ENCODE measurements at regions not wholly inside any gene's neighbourhood (a gene's known extent, or its start where the extent isn't known, plus 50 kb on each side); places are given as distances from the start of the nearest gene placed in this dataset.

GRCh38 chr5:126000507-126000906 lies 422.7 kb upstream of the GRAMD2B start:
- intact Hi-C loops (cut with micrococcal nuclease; ENCODE audit: unreplicated experiment), result no loop called here
- no peaks in the 10 kb centered on the region for H3K36me3 ChIP-seq (ENCODE audit: control insufficient read depth, insufficient read depth, low read length)
- Mint-ChIP-seq H3K4me3 (ENCODE audit: unreplicated experiment) (no peak overlapping the region), H3K9me3 (ENCODE audit: unreplicated experiment) (no peaks in the 10 kb centered on the region), H3K36me3 (ENCODE audit: insufficient read depth, unreplicated experiment) (no peaks in the 10 kb centered on the region), H3K27ac (ENCODE audit: unreplicated experiment) (no peak overlapping the region), H3K4me1 (ENCODE audit: low read depth, unreplicated experiment) (no peaks in the 10 kb centered on the region), H3K27me3 (ENCODE audit: insufficient read depth, unreplicated experiment) (no peaks in the 10 kb centered on the region)
- TF ChIP-seq CTCF (IDR thresholded peaks at IDR 0.05; ENCODE audit: insufficient read depth in 1 of 2, low read depth in 1 of 2, low read length in 1 of 2, severe bottlenecking in 1 of 2, unreplicated experiment in 1 of 2), result no peak
- H3K27me3 ChIP-seq (replicated peaks; ENCODE audit: control insufficient read depth, insufficient read depth, low read length), result no peaks in the 10 kb centered on the region
- no peaks in the 10 kb centered on the region for H3K4me1 ChIP-seq
- ChIA-PET POLR2A (no interaction called here), CTCF (no interaction called here)
- no peaks in the 10 kb centered on the region for H3K9me3 ChIP-seq
- no peak for DNase-seq
- H3K4me3 ChIP-seq (ENCODE audit: low read depth, low read length), result no peak overlapping the region
- no TSS peak for BruUV-seq (replicated peaks)

- intact Hi-C loops (cut with micrococcal nuclease; ENCODE audit: unreplicated experiment), result no loop called here
- Mint-ChIP-seq H3K4me3 (ENCODE audit: unreplicated experiment) (no peak overlapping the region), H3K27me3 (ENCODE audit: insufficient read depth, unreplicated experiment) (no peaks in the 10 kb centered on the region), H3K27ac (ENCODE audit: unreplicated experiment) (no peak overlapping the region), H3K36me3 (ENCODE audit: insufficient read depth, unreplicated experiment) (no peaks in the 10 kb centered on the region), H3K9me3 (ENCODE audit: unreplicated experiment) (no peaks in the 10 kb centered on the region), H3K4me1 (ENCODE audit: low read depth, unreplicated experiment) (no peaks in the 10 kb centered on the region)
- ChIA-PET POLR2A (no interaction called here), CTCF (no interaction called here)
- no TSS peak for BruUV-seq (replicated peaks)
- Histone ChIP-seq H3K9me3 (no peaks in the 10 kb centered on the region), H3K36me3 (ENCODE audit: control insufficient read depth, insufficient read depth, low read length) (no peaks in the 10 kb centered on the region), H3K27me3 (replicated peaks; ENCODE audit: control insufficient read depth, insufficient read depth, low read length) (no peaks in the 10 kb centered on the region), H3K4me1 (no peaks in the 10 kb centered on the region), H3K4me3 (ENCODE audit: low read depth, low read length) (no peak overlapping the region)
- TF ChIP-seq CTCF (IDR thresholded peaks at IDR 0.05; ENCODE audit: insufficient read depth in 1 of 2, low read depth in 1 of 2, low read length in 1 of 2, severe bottlenecking in 1 of 2, unreplicated experiment in 1 of 2), result no peak
- no peak for DNase-seq
These were observed 420.8 kb upstream of the GRAMD2B start for GRCh38 chr5:126002222-126002897.

- H3K36me3 Mint-ChIP-seq (ENCODE audit: insufficient read depth, unreplicated experiment), result no peaks in the 10 kb centered on the region
- H3K36me3 ChIP-seq (ENCODE audit: control insufficient read depth, insufficient read depth, low read length), result no peaks in the 10 kb centered on the region
- no peak overlapping the region for H3K4me3 ChIP-seq (ENCODE audit: low read depth, low read length)
- H3K27me3 ChIP-seq (replicated peaks; ENCODE audit: control insufficient read depth, insufficient read depth, low read length), result no peaks in the 10 kb centered on the region
- no peak for TF ChIP-seq CTCF (IDR thresholded peaks at IDR 0.05; ENCODE audit: insufficient read depth in 1 of 2, low read depth in 1 of 2, low read length in 1 of 2, severe bottlenecking in 1 of 2, unreplicated experiment in 1 of 2)
- no peaks in the 10 kb centered on the region for H3K9me3 Mint-ChIP-seq (ENCODE audit: unreplicated experiment)
- intact Hi-C loops (cut with micrococcal nuclease; ENCODE audit: unreplicated experiment), result no loop called here
- no peaks in the 10 kb centered on the region for H3K4me1 ChIP-seq
- no peak overlapping the region for H3K4me3 Mint-ChIP-seq (ENCODE audit: unreplicated experiment)
- ChIA-PET CTCF (no interaction called here), POLR2A (no interaction called here)
- BruUV-seq (replicated peaks), result no TSS peak
- H3K9me3 ChIP-seq, result no peaks in the 10 kb centered on the region
- no peaks in the 10 kb centered on the region for H3K27me3 Mint-ChIP-seq (ENCODE audit: insufficient read depth, unreplicated experiment)
- no peak overlapping the region for H3K27ac Mint-ChIP-seq (ENCODE audit: unreplicated experiment)
- no peaks in the 10 kb centered on the region for H3K4me1 Mint-ChIP-seq (ENCODE audit: low read depth, unreplicated experiment)
- DNase-seq, result no peak
These were observed 419.9 kb upstream of the GRAMD2B start for GRCh38 chr5:126003309-126003708.
